Testis (tissue), 2 donors: ENCODE measurements at regions not wholly inside any gene's neighbourhood (a gene's known extent, or its start where the extent isn't known, plus 50 kb on each side); places are given as distances from the start of the nearest gene placed in this dataset.

Experiments
- CTCF ChIP-seq, 3 experiments: fragments of 450-650 bp in 2 of 3; fragments of 200-600 bp in 1 of 3; sonication (generic) in 1 of 3; IDR thresholded peaks; one replicate each; pipeline ENCODE4 v1.5.1; 2016 to 2019; ENCODE audit warnings: antibody characterized with exemption in 3 of 3, mild to moderate bottlenecking in 2 of 3, moderate library complexity in 1 of 3
- POLR2A ChIP-seq: fragments of 450-650 bp; IDR thresholded peaks from one replicate; pipeline ENCODE4 v1.6.1; 2017; ENCODE audit warnings: antibody characterized with exemption, mild to moderate bottlenecking, moderate library complexity

GRCh38 chr2:49845021-49845420, 690.7 kb upstream of the FSHR start:
- TF ChIP-seq CTCF (IDR thresholded peaks at IDR 0.05), result no peak
- no peak for TF ChIP-seq POLR2A
